ENCODE measurements at regions not wholly inside any gene's neighbourhood (a gene's known extent, or its start where the extent isn't known, plus 50 kb on each side); places are given as distances from the start of the nearest gene placed in this dataset.

DNA sequence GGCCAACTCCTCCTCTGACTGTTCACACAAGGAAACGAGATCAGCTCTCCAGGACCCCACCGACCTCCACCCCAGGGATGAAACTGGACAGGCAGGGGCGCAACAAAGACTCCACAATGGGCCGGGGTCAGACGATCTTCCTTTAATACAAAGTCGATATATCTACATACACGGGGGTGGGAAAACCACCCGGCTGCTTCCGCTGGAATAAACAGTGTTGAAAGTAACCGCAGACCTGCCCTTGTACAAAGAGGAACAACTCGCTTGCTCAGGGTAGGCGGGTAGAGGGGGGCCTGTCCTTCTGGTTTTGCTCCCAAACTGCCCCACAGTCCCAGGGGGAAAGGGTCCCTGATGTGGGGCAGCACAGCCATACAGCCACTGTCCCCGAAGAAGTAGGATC is 135.2 kb downstream of the PTPRS start:
- no TSS peak for BruUV-seq (replicated peaks)
- no peak for DNase-seq (ENCODE audit: low spot score)
- no peaks in the 10 kb centered on the region for H3K27me3 ChIP-seq (ENCODE audit: control insufficient read depth in 1 of 2, insufficient read depth in 2 of 2, low read length in 2 of 2)
- no peak for FAIRE-seq
- H3K4me3 ChIP-seq (replicated peaks in 1 of 3; ENCODE audit: insufficient read depth in 1 of 3, low read depth in 2 of 3, low read length in 3 of 3): no peak overlapping the region
- ChIA-PET CTCF (ENCODE audit: low intra/inter-chr PET ratio, low total read pairs) (no interaction called here), POLR2A (interaction anchor here (0.6 kb wide), 1 partner anchor 11 kb away, joined by 4 read pairs; no protein-coding TSS in a partner anchor)
- no peak overlapping the region for H2AFZ ChIP-seq (ENCODE audit: low read length)
- ATAC-seq: no peak
- H3K9ac ChIP-seq (ENCODE audit: insufficient read depth, low read depth, low read length): no peak overlapping the region
- intact Hi-C loops (cut with micrococcal nuclease; ENCODE audit: unreplicated experiment) (no loop called here), in situ Hi-C loops (cut with HindIII; ENCODE audit: extremely low pct_ligation_motif_present, low pct_unique_long_range_greater_than_20kb) (no loop called here)
- no peak overlapping the region for H3K4me2 ChIP-seq (ENCODE audit: low read depth, low read length)
- WGBS (ENCODE audit: low lambda C conversion rate): 92% methylated on average over 13 of the region's 13 CpGs
- no peak overlapping the region for H3K27ac ChIP-seq (ENCODE audit: extremely low read length, insufficient read depth, low read length)
- peaks cover 12 to 24% of the 10 kb centered on the region in 2 experiments; a peak in 4 of 5 replicates for H3K36me3 ChIP-seq (replicated peaks in 1 of 2; ENCODE audit: control insufficient read depth in 1 of 2, insufficient read depth in 2 of 2, low read length in 2 of 2)
- no peaks in the 10 kb centered on the region for H3K4me1 ChIP-seq (ENCODE audit: insufficient read depth, low read length)
- no peaks in the 10 kb centered on the region for H4K20me1 ChIP-seq (ENCODE audit: insufficient read depth, low read length)
- peaks cover 5% of the 10 kb centered on the region; the same call in 1 of the 2 replicates for H3K9me3 ChIP-seq (ENCODE audit: low read length)
- H3K79me2 ChIP-seq (ENCODE audit: insufficient read depth, low read length): no peaks in the 10 kb centered on the region
- no peak for TF ChIP-seq FOXA1 (IDR thresholded peaks at IDR 0.05)
- TF ChIP-seq FOXA1 (CRISPR knock-in tag; IDR thresholded peaks at IDR 0.05): no peak
- TF ChIP-seq REPIN1 (CRISPR knock-in tag; IDR thresholded peaks at IDR 0.05; ENCODE audit: borderline replicate concordance, low read depth): no peak
- no peak for TF ChIP-seq RBM39 (IDR thresholded peaks at IDR 0.05; ENCODE audit: low read depth, low read length, poor library complexity, severe bottlenecking)
- TF ChIP-seq ZNF660 (CRISPR knock-in tag; IDR thresholded peaks at IDR 0.05; ENCODE audit: borderline replicate concordance, low read depth): no peak
- TF ChIP-seq FOXK1 (CRISPR knock-in tag; IDR thresholded peaks at IDR 0.05; ENCODE audit: borderline replicate concordance, low read depth): no peak
- no peak for TF ChIP-seq ZNF24 (IDR thresholded peaks at IDR 0.05)
- TF ChIP-seq BHLHE40 (IDR thresholded peaks at IDR 0.05; ENCODE audit: low read length): no peak
- TF ChIP-seq, protein P1, sequence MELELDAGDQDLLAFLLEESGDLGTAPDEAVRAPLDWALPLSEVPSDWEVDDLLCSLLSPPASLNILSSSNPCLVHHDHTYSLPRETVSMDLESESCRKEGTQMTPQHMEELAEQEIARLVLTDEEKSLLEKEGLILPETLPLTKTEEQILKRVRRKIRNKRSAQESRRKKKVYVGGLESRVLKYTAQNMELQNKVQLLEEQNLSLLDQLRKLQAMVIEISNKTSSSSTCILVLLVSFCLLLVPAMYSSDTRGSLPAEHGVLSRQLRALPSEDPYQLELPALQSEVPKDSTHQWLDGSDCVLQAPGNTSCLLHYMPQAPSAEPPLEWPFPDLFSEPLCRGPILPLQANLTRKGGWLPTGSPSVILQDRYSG (CRISPR knock-in tag; IDR thresholded peaks at IDR 0.05): no peak
- TF ChIP-seq PHF20 (CRISPR knock-in tag; IDR thresholded peaks at IDR 0.05): no peak
- TF ChIP-seq, protein P2, sequence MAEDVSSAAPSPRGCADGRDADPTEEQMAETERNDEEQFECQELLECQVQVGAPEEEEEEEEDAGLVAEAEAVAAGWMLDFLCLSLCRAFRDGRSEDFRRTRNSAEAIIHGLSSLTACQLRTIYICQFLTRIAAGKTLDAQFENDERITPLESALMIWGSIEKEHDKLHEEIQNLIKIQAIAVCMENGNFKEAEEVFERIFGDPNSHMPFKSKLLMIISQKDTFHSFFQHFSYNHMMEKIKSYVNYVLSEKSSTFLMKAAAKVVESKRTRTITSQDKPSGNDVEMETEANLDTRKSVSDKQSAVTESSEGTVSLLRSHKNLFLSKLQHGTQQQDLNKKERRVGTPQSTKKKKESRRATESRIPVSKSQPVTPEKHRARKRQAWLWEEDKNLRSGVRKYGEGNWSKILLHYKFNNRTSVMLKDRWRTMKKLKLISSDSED (CRISPR knock-in tag; IDR thresholded peaks at IDR 0.05): no peak
- TF ChIP-seq, protein P3, sequence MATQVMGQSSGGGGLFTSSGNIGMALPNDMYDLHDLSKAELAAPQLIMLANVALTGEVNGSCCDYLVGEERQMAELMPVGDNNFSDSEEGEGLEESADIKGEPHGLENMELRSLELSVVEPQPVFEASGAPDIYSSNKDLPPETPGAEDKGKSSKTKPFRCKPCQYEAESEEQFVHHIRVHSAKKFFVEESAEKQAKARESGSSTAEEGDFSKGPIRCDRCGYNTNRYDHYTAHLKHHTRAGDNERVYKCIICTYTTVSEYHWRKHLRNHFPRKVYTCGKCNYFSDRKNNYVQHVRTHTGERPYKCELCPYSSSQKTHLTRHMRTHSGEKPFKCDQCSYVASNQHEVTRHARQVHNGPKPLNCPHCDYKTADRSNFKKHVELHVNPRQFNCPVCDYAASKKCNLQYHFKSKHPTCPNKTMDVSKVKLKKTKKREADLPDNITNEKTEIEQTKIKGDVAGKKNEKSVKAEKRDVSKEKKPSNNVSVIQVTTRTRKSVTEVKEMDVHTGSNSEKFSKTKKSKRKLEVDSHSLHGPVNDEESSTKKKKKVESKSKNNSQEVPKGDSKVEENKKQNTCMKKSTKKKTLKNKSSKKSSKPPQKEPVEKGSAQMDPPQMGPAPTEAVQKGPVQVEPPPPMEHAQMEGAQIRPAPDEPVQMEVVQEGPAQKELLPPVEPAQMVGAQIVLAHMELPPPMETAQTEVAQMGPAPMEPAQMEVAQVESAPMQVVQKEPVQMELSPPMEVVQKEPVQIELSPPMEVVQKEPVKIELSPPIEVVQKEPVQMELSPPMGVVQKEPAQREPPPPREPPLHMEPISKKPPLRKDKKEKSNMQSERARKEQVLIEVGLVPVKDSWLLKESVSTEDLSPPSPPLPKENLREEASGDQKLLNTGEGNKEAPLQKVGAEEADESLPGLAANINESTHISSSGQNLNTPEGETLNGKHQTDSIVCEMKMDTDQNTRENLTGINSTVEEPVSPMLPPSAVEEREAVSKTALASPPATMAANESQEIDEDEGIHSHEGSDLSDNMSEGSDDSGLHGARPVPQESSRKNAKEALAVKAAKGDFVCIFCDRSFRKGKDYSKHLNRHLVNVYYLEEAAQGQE (IDR thresholded peaks at IDR 0.05; ENCODE audit: borderline replicate concordance in 1 of 2, low read depth in 1 of 2, low read length in 2 of 2): no peak
- TF ChIP-seq ZNF850 (CRISPR knock-in tag; conservative IDR thresholded peaks at IDR 0.05): no peak
- no peak for TF ChIP-seq JDP2 (CRISPR knock-in tag; IDR thresholded peaks at IDR 0.05; ENCODE audit: borderline replicate concordance)
- no peak for TF ChIP-seq MIER2 (CRISPR knock-in tag; IDR thresholded peaks at IDR 0.05)
- TF ChIP-seq KDM5B (CRISPR knock-in tag; IDR thresholded peaks at IDR 0.05; ENCODE audit: borderline replicate concordance): no peak
- TF ChIP-seq, protein P4, sequence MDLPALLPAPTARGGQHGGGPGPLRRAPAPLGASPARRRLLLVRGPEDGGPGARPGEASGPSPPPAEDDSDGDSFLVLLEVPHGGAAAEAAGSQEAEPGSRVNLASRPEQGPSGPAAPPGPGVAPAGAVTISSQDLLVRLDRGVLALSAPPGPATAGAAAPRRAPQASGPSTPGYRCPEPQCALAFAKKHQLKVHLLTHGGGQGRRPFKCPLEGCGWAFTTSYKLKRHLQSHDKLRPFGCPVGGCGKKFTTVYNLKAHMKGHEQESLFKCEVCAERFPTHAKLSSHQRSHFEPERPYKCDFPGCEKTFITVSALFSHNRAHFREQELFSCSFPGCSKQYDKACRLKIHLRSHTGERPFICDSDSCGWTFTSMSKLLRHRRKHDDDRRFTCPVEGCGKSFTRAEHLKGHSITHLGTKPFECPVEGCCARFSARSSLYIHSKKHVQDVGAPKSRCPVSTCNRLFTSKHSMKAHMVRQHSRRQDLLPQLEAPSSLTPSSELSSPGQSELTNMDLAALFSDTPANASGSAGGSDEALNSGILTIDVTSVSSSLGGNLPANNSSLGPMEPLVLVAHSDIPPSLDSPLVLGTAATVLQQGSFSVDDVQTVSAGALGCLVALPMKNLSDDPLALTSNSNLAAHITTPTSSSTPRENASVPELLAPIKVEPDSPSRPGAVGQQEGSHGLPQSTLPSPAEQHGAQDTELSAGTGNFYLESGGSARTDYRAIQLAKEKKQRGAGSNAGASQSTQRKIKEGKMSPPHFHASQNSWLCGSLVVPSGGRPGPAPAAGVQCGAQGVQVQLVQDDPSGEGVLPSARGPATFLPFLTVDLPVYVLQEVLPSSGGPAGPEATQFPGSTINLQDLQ (CRISPR knock-in tag; IDR thresholded peaks at IDR 0.05): no peak

All from HepG2 (cell line).